DMS114 treated with DMSO at 0.1 percent for 48 hours (cell line): ENCODE measurements at regions not wholly inside any gene's neighbourhood (a gene's known extent, or its start where the extent isn't known, plus 50 kb on each side); places are given as distances from the start of the nearest gene placed in this dataset.
A peak's percentile ranks its signal among the peaks of the same experiment; 100 is the strongest.

ENCODE experiments used
- DNase-seq: peaks from one replicate; lab custom pipeline; 2025; ENCODE audit not compliant: unreplicated experiment; lab: John Stamatoyannopoulos, UW

DNA sequence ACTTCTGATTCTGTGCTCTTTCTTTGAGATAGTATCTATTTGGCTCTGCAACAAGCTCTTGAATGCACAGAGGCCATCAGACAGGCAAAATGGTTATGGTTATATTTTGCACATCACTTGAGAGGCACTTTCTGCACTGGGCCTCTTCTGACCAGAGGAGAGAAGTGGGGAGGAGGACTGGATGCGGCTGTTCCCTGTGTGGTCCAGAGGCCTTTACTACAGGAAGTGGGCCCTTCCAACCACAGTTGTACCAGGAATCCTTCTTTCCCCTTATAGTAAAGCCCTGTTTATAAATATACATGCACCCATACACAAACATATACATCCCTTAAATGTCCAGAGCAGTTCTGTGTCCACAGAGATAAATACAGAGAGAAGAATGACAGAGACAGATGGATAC lies 182.7 kb upstream of the HHIP start:
- DNase-seq: no peak

DNA sequence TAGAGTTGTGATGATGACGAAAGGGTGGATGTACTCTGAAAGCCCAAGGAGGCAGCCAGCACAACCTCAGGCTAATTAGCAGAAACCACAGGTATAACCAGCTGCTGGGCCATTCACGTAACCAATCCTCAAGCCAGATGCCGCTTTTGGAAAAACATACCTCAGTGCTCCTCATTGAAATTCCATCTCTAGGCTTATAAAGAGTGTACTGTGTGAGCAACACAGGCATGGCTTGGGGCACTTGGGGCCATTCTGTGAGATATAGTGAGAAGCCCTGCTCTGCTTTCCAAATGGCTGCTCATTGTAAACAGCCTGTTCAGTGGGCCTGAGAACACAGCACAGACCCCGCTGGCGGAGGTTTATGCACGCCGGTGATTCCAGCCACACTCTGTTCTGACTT lies 182.1 kb upstream of the HHIP start:
- no peak for DNase-seq

DNA sequence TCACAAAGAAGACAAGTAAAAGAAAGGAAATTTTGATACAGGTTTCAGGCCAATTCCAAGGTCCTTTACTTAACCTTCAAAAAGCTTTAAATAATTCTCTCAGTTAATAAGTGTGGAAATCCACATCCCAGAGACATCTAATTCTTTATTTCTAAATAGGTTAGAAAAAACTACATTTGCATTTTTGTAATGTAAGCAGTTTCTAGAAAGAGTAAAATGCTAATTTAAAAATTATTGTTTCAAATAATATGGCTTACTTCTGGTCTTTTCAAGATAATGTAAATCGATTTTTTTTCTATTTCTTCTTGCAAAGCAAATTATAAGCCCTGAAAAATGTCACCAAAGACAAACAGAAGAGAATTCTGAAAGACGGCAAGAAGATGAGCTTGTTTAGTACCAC lies 180.4 kb upstream of the HHIP start:
- DNase-seq: no peak

DNA sequence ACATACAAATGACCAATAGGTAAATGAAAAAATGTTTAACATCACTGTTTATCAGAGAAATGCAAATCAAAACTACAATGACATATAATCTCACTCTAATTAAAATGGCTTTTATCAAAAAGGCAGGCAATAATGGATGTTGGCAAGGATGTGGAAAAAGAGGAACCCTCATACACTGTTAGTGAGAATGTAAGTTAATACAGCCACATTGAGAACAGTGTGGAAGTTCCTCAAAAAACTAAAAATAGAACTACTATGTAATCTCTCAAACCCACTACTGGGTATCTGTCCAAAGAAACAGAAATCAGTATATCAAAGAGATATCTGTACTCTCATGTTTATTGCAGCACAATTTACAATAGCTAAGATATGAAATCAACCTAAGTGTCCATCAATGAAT lies 165.9 kb upstream of the HHIP start:
- DNase-seq: no peak

DNA sequence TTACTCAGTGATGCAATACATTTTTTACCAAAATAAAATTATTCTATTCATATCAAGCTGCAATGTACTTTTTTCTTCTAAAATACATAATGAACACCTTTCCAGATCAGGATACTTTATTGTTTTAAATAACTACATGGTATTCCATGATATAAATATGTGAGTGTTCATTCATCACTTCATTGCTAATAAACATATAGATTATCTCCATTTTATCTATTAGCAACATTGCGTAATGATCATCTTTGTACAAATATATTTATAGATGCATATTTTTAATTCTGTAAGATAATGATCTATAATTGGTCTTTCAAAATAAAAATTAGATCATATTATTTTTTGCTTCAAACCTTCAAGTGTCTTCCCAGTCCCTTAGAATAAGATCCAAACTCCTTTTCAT lies 156.1 kb upstream of the HHIP start:
- no peak for DNase-seq

DNA sequence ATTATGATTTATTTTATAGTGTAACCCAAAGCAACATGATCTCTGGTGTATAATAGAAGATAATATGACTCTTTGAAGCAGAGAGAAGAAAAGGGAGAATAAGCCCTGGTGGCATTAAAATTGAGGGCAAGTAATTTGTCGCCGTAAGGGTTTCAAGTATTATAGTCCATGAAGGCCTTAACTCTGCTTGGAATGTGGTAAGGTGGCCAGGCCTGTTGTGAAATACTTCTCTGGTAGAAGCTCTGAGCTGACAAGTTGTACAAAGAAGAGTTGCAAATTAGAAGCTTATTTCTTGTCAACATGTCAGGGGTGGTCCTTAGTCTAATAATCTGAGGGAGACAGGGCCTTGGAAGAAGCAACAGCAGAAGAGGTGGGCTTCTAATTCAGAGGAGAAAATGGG lies 151.7 kb upstream of the HHIP start:
- DNase-seq: no peak

DNA sequence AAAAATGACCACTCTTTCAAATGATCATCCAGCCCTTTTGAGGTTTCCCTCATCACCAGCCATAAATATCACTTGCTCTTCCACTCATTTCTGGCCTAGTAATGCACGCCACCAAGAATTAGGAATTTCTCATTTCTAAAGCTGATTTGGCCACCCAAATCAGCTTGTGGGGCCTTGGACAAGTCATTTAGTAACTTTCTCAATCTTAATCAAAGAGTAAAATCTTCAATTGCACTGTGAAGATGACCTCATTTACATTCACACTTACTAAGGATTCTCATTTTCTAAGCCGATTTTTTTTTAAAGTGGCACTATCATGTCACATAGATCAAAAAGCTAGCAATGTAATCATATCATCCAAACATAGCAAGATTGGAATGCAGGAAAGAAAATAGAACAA lies 150.0 kb upstream of the HHIP start:
- DNase-seq: no peak

DNA sequence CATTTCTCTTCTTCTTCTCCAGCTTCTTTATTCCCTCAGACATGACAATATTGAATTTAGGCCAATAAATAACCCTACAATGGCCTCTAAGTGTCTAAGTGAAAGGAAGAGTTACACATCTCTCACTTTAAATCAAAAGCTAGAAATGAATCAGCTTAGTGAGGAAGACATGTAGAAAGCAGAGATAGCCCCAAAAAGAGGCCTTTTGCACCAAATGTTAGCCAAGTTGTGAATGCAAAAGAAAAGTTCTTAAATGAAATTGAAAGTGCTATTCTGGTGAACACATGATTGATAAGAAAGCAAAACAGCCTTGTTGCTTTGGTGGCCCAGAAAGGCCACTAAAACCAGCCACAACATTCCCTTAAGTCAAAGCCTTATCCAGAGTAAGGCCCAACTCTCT lies 146.2 kb upstream of the HHIP start:
- no peak for DNase-seq

DNA sequence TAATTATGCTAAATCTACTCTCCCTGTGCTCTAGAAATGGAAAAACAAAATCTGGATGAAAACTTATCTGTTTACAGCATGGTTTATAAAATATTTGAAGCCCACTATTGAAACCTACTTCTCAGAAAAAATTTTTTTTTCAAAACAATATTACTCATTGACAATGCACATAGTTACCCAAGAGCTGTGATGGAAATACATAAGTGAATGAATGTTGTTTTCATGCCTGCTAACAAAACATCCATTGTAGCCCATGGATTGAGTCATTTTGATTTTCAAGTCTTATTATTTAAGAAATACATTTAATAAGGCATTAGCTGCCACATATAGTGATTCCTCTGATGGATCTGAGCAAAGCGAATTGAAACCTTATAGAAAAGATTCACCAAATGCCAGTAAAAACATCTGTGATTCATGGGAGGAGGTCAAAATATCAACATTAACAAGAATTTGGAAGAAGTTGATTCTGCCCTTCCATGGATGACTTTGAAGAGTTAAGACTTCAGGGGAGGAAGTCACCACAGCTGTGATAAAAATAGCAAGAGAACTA lies 144.7 kb upstream of the HHIP start:
- no peak for DNase-seq

DNA sequence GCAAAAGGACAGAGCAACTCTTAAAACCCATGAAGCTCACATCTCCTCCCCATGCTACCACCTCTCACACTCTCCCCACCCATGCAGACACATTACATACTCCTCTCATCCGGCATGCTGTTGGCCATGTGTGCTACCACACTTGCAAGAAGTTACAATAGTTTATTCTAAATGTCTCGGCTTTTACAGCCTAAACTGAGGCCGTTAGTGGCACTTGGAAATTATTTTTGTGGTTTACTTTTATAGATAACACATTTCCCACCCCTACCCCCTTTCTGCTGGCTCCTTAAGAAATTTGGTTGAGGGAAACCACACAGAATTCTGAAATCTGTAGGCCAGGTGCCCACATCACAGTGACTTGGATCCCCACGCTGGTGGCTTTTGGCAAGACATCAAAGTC lies 141.1 kb upstream of the HHIP start:
- DNase-seq: no peak

DNA sequence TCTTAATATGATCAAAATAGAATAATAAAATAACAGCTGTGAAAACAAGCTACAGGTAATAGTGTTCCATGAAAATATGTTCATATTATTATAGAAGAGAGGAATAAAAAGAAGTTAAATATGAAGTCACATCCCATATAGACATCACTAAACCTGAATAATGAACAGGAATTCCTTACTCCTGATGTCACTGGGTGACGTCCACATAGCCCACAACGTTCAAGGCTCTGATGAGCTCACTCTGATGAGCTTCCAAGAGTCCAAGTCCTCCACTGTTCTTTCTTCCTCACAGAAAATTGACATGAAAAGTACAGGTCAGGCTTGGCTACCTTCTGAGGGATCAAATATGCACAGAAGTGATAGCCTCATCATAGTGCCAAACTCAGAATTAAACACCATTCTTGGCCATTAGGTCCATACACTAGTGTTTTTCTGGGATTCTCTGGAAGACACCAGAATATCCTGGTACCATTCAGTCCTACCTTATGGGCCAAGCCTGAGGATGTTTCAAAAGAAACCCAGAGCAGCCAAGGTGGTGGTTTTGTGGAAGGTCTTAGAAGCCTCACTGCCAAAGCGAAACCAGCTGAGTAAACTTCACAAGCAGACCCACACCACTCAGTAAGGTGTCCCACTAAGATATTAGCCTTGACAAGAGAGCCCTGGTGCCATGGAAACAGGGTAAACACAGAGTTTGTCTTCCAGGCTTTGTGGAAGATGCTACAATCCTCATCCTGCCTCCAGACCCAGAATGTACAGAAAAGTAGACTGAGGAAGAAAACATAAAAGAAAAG lies 138.4 kb upstream of the HHIP start:
- no peak for DNase-seq

DNA sequence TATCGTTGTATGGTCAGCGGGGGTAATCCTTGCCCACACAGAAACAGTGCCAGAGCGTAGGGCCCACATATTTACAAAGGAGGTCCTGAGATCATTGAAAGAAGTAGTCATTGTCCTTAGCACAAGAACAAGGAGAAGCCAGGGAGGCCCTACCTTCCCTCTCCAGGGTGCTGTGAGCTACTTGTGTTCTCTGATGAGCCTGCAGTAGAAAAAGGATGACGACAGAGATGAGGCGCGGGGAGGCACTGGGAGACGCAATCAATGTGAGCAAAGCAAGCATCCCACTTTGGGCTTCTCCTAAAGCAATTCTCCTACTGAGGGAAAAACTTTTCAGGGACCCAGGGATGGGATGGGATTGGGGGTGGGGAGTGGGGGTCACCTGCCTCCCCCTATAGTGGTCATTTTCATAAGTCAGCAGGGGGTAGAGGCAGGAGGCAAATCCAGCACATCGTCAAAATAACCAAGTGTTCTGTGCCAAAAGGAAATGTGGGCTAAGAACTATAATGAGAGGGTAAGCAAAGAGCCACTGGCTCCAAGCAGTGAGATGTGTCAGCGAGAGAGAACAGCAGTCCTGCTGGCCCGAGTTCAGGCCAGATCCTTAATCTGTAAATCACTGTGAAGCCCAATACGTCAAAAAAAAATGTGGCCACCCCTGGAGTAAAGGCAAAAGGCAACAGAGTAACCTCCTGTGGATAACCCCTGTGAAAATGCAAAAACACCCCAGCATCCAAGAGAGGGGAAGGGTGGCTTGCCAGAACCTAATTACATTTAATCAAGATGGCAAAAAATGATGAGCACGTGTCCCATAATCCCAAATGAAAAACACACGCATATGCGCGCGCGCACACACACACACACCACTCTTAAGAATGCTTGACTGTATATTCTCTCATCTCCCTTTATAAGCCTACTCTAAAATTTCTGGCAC lies 136.6 kb upstream of the HHIP start:
- DNase-seq: peak; percentile 35

DNA sequence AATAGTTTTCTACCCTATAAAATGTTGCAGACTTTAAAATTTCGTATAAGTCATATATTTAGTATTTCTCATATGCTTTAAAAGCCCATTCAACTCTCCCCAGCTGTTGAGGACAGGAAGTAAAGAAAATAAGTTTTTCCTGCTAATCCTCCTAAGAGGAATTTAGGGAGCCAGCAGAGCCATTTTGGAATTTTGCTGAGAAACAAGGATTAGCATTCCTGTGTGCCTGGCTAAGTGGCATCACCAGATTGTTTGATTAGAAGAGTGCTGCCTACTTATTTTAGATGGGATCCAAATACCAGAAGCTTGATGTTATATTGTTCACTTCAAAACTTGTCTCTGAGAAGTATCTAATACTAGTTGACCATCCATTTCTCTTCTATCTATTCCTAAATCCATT lies 131.2 kb upstream of the HHIP start:
- DNase-seq: no peak

DNA sequence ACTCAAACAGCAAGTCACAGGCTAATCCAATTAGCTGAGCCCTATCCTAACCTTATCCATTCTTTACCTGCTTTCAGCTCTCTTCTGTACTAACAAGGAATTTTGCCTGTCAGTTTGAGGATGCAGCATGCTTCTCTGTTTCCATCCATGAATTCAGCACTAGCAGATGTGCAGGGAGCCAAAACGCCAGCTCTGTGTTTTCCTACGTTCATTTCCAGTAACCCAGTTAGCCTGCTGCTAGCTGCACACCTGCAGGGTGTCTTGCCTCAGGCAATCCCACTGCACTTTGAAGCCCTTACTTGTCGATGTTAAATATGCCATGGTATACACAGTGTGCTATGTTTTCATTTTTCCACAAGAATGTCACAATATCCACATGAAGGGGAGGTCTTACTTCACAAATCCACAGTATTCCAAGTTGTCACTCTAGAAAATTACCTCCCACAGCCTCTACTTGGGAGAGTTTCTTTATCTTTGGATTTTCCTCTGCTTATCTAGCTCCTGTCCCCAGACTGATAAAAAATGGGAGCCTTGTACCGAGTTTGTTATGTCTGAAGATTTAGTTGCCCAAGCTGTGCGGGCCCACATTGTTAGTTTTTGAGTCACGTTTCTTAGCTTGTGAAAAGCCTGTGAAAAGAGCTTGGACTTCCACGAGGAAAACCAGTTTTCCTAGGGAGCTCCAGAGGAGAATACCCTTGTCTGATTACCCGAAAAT lies 127.6 kb upstream of the HHIP start:
- DNase-seq: no peak

DNA sequence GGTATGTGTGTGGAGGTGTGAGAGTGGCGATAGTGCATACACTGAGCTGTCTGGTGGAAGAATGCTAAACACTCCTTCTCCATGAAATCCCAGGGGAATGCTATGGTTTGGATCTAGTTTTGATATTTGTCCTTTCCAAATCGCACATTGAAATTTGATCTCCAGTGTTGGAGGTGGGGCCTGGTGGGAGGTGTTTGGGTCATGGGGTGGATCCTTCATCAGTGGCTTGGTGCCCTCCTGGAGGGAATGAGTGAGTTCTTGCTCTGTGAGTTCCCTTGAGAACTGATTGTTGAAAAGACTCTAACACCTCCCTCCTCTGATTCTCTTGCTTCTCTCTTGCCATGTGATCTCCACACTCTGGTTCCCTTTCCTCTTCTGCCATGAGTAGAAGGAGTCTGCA lies 114.1 kb upstream of the HHIP start:
- DNase-seq: no peak

DNA sequence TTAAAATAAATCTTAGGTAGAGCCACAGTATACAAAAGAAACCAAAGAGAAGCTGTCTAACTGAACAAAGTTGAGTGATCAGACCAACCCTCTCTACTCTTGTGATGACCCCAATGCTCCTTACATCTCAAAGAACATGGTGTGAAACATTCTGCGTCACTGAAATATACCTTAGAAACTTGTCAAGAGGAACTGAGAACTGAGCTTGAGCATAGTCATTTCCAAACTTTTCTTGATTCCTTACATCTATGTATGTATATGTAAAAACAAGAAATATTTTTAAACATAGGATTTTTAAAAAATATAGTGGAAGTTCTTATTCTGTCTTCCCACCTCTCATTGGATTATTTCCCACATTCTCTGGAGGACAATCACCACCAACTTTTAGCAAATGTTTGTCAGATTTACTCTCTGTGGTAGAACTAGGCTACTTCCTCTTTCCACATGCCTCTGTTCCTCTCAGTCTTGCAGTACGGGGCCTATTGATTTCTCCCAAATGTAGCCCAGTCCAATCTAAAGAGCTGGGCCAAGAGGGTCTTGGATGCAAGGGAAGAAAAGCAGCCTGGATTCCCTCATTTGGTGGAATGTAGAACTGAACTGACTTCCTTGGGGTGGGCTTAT lies 98.2 kb upstream of the HHIP start:
- DNase-seq: no peak

DNA sequence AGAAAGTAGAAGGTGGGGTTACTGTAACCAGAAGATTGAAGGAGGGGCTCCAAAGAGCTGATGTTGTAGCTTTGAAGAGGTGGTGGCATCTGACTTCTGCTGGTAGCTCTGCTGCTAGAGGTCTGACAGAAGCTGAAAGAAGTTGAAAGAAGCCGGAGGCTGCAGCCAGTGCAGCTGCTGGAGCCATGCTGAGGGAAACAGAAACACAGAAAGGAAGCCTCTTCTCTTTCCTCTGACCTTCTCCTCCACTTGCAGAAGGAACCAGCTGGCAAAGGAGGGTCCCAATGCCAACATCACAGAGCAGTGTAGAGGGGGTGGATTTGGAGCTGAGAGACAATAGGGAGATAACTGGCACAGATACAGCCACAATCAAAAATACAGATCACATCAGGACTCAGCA lies 89.3 kb upstream of the HHIP start:
- DNase-seq: peak; percentile 13

DNA sequence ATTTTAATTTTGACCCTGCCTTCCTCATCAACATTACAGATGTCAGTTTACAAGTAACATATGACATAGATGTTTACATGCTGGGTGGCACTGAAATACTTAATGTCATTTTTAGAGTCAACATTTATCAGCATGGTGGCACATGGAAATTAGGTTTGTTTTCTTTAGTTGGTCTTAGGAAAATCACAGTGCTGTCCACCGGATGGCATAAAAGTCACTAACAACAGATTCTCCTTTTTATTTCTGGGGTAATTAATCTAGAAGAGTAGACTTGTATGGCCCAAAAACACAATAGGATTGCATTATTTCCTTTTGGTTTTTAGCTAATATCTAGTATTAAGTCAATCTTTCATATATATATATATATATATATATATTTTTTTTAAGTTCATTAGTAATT lies 88.6 kb upstream of the HHIP start:
- DNase-seq: no peak

DNA sequence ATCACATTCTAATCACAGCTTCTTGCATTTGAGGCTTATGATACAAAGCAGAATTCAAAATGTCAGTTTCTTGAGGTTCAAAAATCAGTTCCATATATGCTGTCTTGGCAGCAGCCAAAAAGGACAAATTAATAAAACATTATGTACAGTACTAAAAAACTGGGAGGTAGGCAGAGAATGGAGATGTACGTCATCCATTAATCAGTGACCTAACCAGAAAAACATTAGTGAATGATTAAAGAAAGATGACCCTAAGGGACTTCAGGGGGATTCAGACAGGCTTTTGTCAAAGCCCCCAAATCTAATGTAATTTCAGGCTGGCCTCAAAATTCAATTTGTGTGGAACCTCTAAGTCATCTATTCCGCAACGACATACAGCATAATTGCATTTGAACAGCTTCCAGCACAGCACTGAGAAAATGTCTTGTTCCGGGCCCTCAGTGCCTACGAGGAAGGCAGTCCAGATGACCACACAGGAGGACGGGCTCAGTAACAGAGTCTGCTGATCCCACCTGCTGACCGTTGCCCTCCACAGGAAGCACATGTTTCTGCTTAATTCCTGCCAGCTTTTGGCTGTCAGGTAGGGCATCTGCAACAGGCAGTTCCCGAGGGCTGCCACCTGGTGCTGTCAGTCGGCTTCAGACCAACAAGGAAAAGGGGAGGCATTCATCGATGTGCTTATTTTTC lies 83.8 kb upstream of the HHIP start:
- no peak for DNase-seq

DNA sequence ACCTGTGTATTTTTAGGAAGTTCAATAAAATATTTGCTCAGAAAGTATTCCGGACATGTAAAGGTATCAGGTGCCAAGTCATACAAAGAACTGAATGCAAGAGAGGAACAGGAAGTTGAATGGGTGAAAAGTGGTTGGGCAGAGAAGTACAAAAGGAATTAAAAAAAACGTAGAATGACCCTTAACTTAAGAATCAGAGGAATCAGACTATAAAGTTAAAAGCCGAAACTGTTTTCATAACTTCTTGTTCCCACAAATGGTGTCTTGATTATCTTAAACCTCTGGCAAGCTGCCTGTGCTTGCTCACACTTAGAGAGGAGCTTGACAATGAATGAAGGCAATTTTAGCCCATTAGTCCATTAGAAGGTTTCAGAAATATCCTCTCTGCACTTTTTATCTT lies 81.6 kb upstream of the HHIP start:
- no peak for DNase-seq
